ENCODE measurements at regions not wholly inside any gene's neighbourhood (a gene's known extent, or its start where the extent isn't known, plus 50 kb on each side); places are given as distances from the start of the nearest gene placed in this dataset.
"Not testable (repeated sequence)": the region's sequence is repeated elsewhere in the genome, so short reads cannot be mapped to it uniquely, and the experiment has no call there.

GRCh38 chr15:83380059-83380458 lies 67.1 kb upstream of the SH3GL3 start:
- Mint-ChIP-seq H3K27ac (no peak overlapping the region), H3K36me3 (no peaks in the 10 kb centered on the region), H3K27me3 (ENCODE audit: low read depth in 3 of 3) (peaks cover 8 to 19% (median 16%) of the 10 kb centered on the region in 3 donors), H3K4me1 (no peaks in the 10 kb centered on the region), H3K9me3 (peaks cover 0 to 4% (median 0%) of the 10 kb centered on the region in 6 donors), H3K4me3 (no peak overlapping the region)
- DNase-seq: no peak

DNA sequence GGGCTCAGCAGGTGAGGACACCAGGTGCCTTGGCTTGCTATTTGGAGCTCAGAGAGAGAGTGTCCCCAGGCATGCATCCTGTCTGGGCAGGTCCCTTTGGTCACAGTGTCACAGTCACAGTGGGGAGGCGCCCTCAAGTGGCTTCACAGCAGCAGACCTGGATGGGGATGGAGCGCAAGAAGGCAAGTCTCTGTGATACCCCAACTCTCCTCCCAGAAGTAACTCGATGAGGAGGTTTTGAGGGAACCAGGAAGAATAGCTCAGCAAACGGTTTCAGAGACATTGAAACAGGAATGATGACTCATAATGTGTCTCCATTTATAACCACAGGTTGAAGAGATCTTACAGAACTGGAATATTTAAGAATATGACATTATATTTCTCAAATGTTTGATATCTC lies 66.5 kb upstream of the SH3GL3 start:
- Mint-ChIP-seq H3K4me3 (no peak overlapping the region), H3K9me3 (peaks cover 0 to 4% (median 0%) of the 10 kb centered on the region in 6 donors), H3K4me1 (no peaks in the 10 kb centered on the region), H3K27me3 (ENCODE audit: low read depth in 3 of 3) (peaks cover 8 to 21% (median 16%) of the 10 kb centered on the region in 3 donors), H3K27ac (no peak overlapping the region), H3K36me3 (no peaks in the 10 kb centered on the region)
- DNase-seq: no peak

GRCh38 chr15:83383608-83384139 lies 63.5 kb upstream of the SH3GL3 start:
- not testable (repeated sequence) for H3K9me3 Mint-ChIP-seq, H3K36me3 Mint-ChIP-seq, H3K4me1 Mint-ChIP-seq, DNase-seq, H3K27ac Mint-ChIP-seq, H3K4me3 Mint-ChIP-seq
- peaks cover 1 to 11% (median 9%) of the 10 kb centered on the region in 3 donors for H3K27me3 Mint-ChIP-seq (ENCODE audit: low read depth in 3 of 3)

GRCh38 chr15:83396101-83396500 lies 51.0 kb upstream of the SH3GL3 start:
- peaks cover 0 to 2% (median 0%) of the 10 kb centered on the region in 6 donors for H3K9me3 Mint-ChIP-seq
- no peaks in the 10 kb centered on the region for H3K4me1 Mint-ChIP-seq
- H3K27ac Mint-ChIP-seq: no peak overlapping the region
- H3K27me3 Mint-ChIP-seq (ENCODE audit: low read depth in 3 of 3): peaks cover 0 to 10% (median 4%) of the 10 kb centered on the region in 3 donors
- no peak overlapping the region for H3K4me3 Mint-ChIP-seq
- DNase-seq: no peak
- H3K36me3 Mint-ChIP-seq: no peaks in the 10 kb centered on the region

Measured in immature natural killer cell (primary cell).